ENCODE measurements at regions not wholly inside any gene's neighbourhood (a gene's known extent, or its start where the extent isn't known, plus 50 kb on each side); places are given as distances from the start of the nearest gene placed in this dataset.

DNA sequence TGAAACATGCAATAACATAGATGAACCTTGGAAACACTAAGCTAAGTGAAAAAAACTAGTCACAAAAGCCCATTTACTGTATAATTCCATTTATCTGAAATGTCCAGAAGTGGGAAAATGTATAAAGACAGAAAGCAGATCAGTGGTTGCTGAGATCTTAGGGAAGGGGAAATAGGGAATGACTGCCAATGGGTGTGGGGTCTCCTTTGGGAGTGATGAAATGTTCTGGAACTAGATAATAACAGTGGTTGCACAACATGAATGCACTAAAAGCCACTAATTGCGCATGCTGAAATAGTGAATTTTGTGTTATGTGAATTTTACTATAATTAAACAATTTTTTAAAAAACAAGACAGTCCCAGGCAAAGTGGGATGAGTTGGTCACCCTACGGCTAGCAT lies 472.8 kb downstream of the CCDC171 start:
- no peak overlapping the region for H3K27ac Mint-ChIP-seq
- no peaks in the 10 kb centered on the region for H3K27me3 Mint-ChIP-seq (ENCODE audit: low read depth)
- no peaks in the 10 kb centered on the region for H3K9me3 Mint-ChIP-seq
- no peak overlapping the region for H3K4me3 Mint-ChIP-seq
- H3K4me1 Mint-ChIP-seq (ENCODE audit: low read depth) = no peaks in the 10 kb centered on the region
- intact Hi-C loops (cut with micrococcal nuclease) = no loop called here
- CTCF ChIA-PET = no interaction called here
- no peaks in the 10 kb centered on the region for H3K36me3 Mint-ChIP-seq (ENCODE audit: low read depth)
- DNase-seq = no peak

DNA sequence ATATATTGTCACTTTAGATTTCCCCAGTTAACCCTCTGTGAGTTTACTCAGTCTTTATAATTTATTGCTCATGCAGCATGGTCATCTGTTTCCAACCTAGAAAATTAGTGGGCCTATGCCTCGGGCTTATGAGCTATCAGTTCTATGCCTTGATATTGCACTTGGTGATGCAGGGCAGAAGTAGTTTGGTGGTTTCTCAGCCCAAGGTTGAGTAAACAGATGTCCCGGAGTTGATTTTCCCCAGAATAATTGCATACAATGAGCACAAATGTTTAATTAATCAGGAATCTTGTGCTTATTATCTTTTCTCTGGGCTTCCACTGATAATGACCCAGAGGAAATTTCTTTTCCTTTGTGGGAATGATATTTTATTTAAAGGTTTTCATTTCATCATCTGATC lies 474.0 kb downstream of the CCDC171 start:
- H3K4me1 Mint-ChIP-seq (ENCODE audit: low read depth) = no peaks in the 10 kb centered on the region
- H3K9me3 Mint-ChIP-seq = no peaks in the 10 kb centered on the region
- CTCF ChIA-PET = no interaction called here
- no peak overlapping the region for H3K27ac Mint-ChIP-seq
- no peak overlapping the region for H3K4me3 Mint-ChIP-seq
- no peaks in the 10 kb centered on the region for H3K27me3 Mint-ChIP-seq (ENCODE audit: low read depth)
- intact Hi-C loops (cut with micrococcal nuclease) = no loop called here
- H3K36me3 Mint-ChIP-seq (ENCODE audit: low read depth) = no peaks in the 10 kb centered on the region
- no peak for DNase-seq

DNA sequence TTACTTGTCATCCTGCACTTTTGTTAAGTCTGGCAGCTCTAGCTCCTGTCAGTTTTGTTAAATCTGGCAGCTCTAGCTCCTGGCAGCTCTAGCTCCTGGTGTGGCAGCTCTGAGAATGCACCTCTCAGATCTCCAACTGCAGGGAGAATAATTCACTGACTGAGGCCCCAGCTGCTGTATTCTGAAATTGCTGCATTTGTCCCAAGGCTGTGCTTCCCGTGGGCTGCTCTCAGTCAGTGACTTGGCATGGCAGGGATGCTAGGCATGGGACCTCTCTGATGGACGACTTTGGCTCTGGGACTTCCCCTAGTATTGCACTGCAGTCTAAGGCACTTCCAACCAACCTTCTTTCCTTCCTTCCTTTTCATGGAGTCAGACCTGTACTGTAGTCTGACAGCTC lies 475.7 kb downstream of the CCDC171 start:
- Mint-ChIP-seq H3K27ac (no peak overlapping the region), H3K36me3 (ENCODE audit: low read depth) (no peaks in the 10 kb centered on the region), H3K9me3 (no peaks in the 10 kb centered on the region), H3K4me3 (no peak overlapping the region), H3K27me3 (ENCODE audit: low read depth) (no peaks in the 10 kb centered on the region), H3K4me1 (ENCODE audit: low read depth) (no peaks in the 10 kb centered on the region)
- CTCF ChIA-PET = interaction anchor here (0.9 kb wide), 1 partner anchor 33 kb away, joined by 3 read pairs; no protein-coding TSS in a partner anchor
- intact Hi-C loops (cut with micrococcal nuclease) = no loop called here
- DNase-seq = no peak

DNA sequence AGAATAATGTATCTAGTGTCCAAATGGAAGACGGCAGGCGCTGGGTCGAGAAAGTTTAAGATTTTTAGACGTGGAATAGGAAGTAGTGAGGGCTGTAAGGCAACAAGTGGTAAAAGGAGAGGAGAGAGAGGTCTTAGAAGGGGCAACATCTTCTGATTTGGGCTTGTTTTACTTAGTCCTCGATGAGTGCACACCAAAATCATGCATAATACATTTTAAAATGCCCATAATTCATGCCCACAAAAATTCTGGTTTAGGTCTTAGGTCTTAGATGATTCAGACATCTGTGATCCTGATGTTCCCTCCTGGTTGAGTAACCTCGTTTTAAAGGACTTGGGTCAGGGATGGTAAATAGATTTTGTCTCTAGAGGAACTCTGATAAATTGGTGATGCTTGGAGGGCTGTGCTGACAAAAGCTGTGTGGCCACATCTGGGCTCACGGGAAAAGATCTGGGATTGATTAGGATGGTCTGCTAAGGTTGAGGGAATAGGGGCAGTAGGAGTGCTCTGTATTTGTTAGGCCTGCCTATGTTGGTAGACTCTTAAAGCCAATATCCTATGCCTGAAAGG lies 476.3 kb downstream of the CCDC171 start:
- H3K4me1 Mint-ChIP-seq (ENCODE audit: low read depth) = no peaks in the 10 kb centered on the region
- no peaks in the 10 kb centered on the region for H3K9me3 Mint-ChIP-seq
- no peak for DNase-seq
- H3K27me3 Mint-ChIP-seq (ENCODE audit: low read depth) = no peaks in the 10 kb centered on the region
- H3K27ac Mint-ChIP-seq = no peak overlapping the region
- intact Hi-C loops (cut with micrococcal nuclease) = no loop called here
- CTCF ChIA-PET = no interaction called here
- no peak overlapping the region for H3K4me3 Mint-ChIP-seq
- no peaks in the 10 kb centered on the region for H3K36me3 Mint-ChIP-seq (ENCODE audit: low read depth)

DNA sequence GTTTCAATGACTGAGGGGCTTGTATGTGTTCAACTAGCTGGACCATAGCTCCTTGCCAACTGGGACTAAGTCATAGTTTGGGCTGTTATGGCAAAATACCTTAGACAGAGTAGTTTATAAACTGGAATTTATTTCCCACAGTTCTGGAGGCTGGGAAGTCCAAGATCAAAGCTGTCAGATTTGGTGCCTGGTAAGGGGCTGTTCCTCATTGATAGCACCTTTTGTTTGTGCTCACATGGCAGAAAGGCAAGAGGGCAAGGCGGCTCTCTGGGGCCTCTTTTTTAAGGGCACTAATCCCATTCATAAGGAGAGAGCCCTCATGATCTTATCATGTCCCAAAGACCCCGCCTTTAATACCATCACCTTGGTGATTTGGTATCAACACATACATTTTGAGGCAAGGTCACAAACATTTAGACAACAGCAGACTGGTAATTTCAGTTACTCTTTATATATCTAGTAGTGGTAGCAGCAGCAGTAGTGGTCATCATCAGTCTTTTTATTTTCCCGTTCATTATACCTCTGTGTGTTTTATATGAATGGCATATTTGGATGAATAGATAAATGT lies 477.0 kb downstream of the CCDC171 start:
- Mint-ChIP-seq H3K9me3 (no peaks in the 10 kb centered on the region), H3K4me1 (ENCODE audit: low read depth) (no peaks in the 10 kb centered on the region), H3K27me3 (ENCODE audit: low read depth) (no peaks in the 10 kb centered on the region), H3K36me3 (ENCODE audit: low read depth) (no peaks in the 10 kb centered on the region), H3K4me3 (no peak overlapping the region), H3K27ac (no peak overlapping the region)
- intact Hi-C loops (cut with micrococcal nuclease) = no loop called here
- no peak for DNase-seq
- CTCF ChIA-PET = no interaction called here

DNA sequence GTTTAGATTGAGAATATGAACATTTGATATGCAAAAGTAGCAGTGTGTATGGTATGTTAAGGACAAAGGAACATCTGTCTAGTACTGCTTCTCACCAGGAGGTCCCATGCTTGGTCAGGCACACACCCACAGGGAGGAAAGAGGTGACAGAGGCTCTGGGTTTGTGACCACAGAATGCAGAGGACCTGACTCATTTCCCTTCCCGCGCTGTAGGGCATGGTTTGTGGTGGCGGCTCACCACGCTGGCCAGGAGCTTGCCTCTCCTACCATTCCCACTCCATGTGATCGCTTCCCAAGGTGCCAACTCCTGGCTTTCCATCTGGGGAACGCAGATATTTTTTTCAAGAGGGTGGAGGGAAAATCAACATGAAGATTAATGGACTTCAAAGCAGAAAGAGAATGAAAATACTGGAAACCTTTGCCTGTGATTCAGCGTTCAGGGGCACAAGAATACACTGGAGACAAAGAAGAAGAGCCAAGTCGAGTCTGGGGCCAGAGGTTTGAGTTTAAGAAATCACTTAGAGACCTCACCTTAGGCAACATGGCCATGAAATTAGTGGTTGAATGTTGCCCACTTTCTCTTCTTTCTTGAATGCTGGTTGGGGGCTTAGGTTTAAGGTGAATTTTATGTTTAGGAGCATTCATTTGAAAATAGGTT lies 477.8 kb downstream of the CCDC171 start:
- no peak overlapping the region for H3K27ac Mint-ChIP-seq
- no peaks in the 10 kb centered on the region for H3K36me3 Mint-ChIP-seq (ENCODE audit: low read depth)
- H3K9me3 Mint-ChIP-seq = no peaks in the 10 kb centered on the region
- CTCF ChIA-PET = no interaction called here
- H3K27me3 Mint-ChIP-seq (ENCODE audit: low read depth) = no peaks in the 10 kb centered on the region
- peak; percentile 33 for DNase-seq
- intact Hi-C loops (cut with micrococcal nuclease) = no loop called here
- H3K4me1 Mint-ChIP-seq (ENCODE audit: low read depth) = no peaks in the 10 kb centered on the region
- no peak overlapping the region for H3K4me3 Mint-ChIP-seq

DNA sequence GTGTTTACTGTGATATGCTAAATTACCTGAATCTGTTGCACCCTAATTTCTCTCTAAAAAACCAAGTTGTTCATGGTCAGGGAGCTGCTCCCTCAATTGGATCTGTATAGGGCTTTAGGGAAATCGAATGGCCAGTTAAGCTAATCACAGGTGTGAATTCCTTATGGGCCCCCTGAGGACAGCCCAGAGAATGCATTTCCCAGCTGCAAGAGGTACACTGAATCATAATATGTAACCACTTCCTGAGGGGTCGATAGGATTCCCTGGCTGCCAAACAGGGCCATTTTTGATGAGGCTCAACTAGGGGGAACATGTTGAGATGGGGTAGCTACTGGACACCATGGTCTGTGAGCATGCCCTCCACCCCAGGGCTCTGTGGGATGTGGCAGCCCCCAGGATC lies 478.6 kb downstream of the CCDC171 start:
- no peak for DNase-seq
- H3K27me3 Mint-ChIP-seq (ENCODE audit: low read depth) = no peaks in the 10 kb centered on the region
- no peaks in the 10 kb centered on the region for H3K36me3 Mint-ChIP-seq (ENCODE audit: low read depth)
- H3K9me3 Mint-ChIP-seq = no peaks in the 10 kb centered on the region
- CTCF ChIA-PET = no interaction called here
- H3K4me1 Mint-ChIP-seq (ENCODE audit: low read depth) = no peaks in the 10 kb centered on the region
- H3K4me3 Mint-ChIP-seq = no peak overlapping the region
- intact Hi-C loops (cut with micrococcal nuclease) = no loop called here
- H3K27ac Mint-ChIP-seq = no peak overlapping the region

DNA sequence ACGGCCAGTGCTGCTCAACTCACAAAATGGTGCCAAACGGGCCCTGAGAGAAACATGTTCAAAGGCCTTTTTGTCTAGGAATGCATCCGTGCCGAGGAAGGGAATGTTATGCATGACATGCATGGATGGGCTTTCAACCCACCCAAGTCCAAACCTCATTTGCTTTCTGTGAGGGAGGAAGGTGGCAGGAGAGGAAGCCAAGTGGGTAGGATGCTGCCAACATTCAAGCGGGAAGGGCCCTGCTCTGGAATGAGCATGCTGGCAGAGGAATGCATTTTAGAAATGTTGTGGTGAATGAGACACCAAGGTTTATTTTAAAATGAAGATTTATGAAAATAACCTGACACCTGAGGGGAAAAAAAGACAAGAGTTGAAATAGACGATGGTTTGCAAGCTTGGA lies 479.1 kb downstream of the CCDC171 start:
- H3K36me3 Mint-ChIP-seq (ENCODE audit: low read depth) = no peaks in the 10 kb centered on the region
- no peaks in the 10 kb centered on the region for H3K4me1 Mint-ChIP-seq (ENCODE audit: low read depth)
- CTCF ChIA-PET = no interaction called here
- DNase-seq = no peak
- no peaks in the 10 kb centered on the region for H3K27me3 Mint-ChIP-seq (ENCODE audit: low read depth)
- intact Hi-C loops (cut with micrococcal nuclease) = no loop called here
- no peak overlapping the region for H3K4me3 Mint-ChIP-seq
- H3K27ac Mint-ChIP-seq = no peak overlapping the region
- no peaks in the 10 kb centered on the region for H3K9me3 Mint-ChIP-seq

DNA sequence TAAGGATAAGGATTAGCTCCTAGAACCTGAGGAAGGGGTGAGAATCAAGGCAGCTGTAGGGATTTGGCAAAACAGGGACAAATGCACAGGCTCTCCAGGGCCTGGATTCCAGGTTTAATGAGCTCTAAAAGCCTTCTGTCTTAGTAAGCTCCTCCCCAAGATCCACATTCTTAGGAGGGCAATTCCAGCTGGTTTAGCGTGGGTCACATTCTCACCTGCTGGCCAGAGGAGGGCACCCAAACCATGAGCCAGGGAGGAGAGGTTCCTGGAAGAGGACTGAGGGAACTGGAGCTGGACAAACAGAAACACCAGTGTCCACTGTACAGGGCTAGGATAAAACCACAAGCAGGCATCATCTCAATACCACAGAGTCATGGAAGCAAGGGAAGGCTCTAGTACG lies 480.0 kb downstream of the CCDC171 start:
- Mint-ChIP-seq H3K9me3 (no peaks in the 10 kb centered on the region), H3K27me3 (ENCODE audit: low read depth) (no peaks in the 10 kb centered on the region), H3K4me1 (ENCODE audit: low read depth) (no peaks in the 10 kb centered on the region), H3K4me3 (no peak overlapping the region), H3K36me3 (ENCODE audit: low read depth) (no peaks in the 10 kb centered on the region), H3K27ac (no peak overlapping the region)
- DNase-seq = no peak
- intact Hi-C loops (cut with micrococcal nuclease) = no loop called here
- CTCF ChIA-PET = no interaction called here

DNA sequence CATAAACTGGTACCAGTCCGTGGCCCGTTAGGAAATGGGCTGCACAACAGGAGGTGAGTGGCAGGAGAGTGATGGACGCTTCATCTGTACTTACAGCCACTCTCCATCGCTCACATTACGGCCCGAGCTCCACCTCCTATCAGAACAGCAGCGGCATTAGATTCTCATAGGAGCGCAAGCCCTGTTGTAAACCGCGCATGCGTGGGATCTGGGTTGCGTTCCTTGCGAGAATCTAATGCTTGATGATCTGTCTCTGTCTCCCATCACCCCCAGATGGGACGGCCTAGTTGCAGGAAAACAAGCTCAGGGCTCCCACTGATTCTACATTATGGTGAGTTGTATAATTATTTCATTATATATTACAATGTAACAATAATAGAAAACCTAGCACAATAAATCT lies 480.4 kb downstream of the CCDC171 start:
- Mint-ChIP-seq H3K27ac (no peak overlapping the region), H3K4me1 (ENCODE audit: low read depth) (no peaks in the 10 kb centered on the region), H3K9me3 (no peaks in the 10 kb centered on the region), H3K27me3 (ENCODE audit: low read depth) (no peaks in the 10 kb centered on the region), H3K4me3 (no peak overlapping the region), H3K36me3 (ENCODE audit: low read depth) (no peaks in the 10 kb centered on the region)
- intact Hi-C loops (cut with micrococcal nuclease) = no loop called here
- CTCF ChIA-PET = no interaction called here
- no peak for DNase-seq

DNA sequence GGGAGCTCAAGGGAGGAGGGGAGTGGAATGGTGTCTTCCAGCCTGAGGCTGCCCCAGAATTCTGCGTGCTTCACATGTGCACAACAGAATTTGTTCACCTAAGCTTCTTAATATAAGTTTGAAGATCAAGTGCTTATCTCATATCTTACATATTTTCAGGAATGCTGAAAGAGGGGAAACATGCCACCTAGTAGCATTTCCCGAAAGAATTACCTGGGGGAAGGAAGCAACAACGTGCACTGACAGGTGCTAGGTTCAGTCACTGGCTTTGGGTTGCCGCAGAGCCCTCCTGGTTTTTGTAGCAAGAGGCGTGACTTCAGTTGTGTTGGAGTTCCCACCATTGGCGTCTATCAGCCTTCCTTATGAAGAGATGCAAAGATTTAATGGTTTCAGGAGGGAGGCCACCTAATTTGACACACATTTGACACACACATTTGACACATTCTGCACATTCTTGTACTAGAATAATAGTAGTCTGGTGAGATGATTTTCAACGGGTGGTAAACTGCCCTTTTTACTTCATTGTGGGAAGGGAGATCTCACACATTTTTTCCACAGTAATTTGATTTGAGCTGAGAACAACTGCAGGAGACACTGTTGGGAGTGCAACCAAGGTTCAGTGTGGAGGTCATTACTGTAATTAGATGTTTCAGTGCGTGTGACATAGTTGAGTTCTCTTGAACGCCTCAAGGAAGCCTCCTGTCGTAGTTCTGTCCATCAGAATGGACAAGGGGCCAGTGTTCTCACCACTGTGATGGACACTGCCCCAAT lies 481.3 kb downstream of the CCDC171 start:
- CTCF ChIA-PET = no interaction called here
- H3K4me1 Mint-ChIP-seq (ENCODE audit: low read depth) = no peaks in the 10 kb centered on the region
- no peak overlapping the region for H3K4me3 Mint-ChIP-seq
- H3K36me3 Mint-ChIP-seq (ENCODE audit: low read depth) = no peaks in the 10 kb centered on the region
- intact Hi-C loops (cut with micrococcal nuclease) = no loop called here
- DNase-seq = no peak
- H3K27me3 Mint-ChIP-seq (ENCODE audit: low read depth) = no peaks in the 10 kb centered on the region
- peaks cover 1% of the 10 kb centered on the region for H3K9me3 Mint-ChIP-seq
- H3K27ac Mint-ChIP-seq = no peak overlapping the region

DNA sequence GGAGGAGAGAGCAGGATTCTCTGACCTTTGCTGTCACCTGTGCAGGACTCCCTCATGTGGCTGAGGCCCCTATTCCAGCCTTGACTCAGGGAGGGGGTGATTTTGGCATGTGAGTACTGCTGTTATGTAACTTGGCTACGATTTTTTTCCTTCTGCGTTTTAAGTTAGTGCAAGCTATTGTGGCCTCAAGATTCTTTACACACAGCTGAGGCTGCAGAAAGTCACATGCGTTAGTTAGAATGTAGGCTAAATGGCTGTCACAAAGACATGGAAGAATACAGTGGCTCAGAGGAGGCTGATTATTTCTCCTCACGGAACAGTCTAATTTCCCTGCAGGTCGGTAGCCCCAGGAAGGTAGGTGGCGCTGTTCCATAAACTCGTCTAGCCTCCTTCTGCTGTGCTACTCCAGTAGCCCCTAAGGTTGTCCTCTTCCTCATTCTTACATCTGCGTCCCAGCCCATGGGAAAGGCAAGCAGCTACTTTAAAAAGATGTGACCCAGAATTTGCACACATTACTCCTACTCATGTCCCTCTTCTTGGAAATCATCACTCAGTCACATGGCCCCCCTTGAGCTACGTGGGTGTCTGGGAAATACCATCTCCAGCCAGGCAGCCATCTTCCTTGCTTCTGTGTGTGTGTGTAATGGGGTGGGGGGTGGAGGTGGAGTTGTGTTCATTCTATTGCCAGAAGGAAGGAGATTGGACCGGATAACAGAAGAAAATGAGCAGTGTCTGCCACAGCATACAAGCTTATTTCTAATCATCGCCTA lies 486.6 kb downstream of the CCDC171 start:
- Mint-ChIP-seq H3K27me3 (ENCODE audit: low read depth) (no peaks in the 10 kb centered on the region), H3K9me3 (peaks cover 1% of the 10 kb centered on the region), H3K4me1 (ENCODE audit: low read depth) (no peaks in the 10 kb centered on the region), H3K4me3 (no peak overlapping the region), H3K36me3 (ENCODE audit: low read depth) (no peaks in the 10 kb centered on the region), H3K27ac (no peak overlapping the region)
- intact Hi-C loops (cut with micrococcal nuclease) = loop anchor here (1.0 kb wide), 1 partner anchor 94 kb away; no protein-coding TSS in a partner anchor
- CTCF ChIA-PET = no interaction called here
- DNase-seq = peak; percentile 30
